Fibroblast of lung (primary cell): ENCODE measurements at regions not wholly inside any gene's neighbourhood (a gene's known extent, or its start where the extent isn't known, plus 50 kb on each side); places are given as distances from the start of the nearest gene placed in this dataset.
"Not testable (repeated sequence)": the region's sequence is repeated elsewhere in the genome, so short reads cannot be mapped to it uniquely, and the experiment has no call there.

ENCODE experiments used
- DNase-seq, 2 donors: peaks; one replicate each; pipeline versions ENCODE4 v3.0.0 to v3.0.0-alpha.2; 2010; ENCODE audit warnings: low read depth in 2 of 2
- H2AFZ ChIP-seq: 2 replicates; pipeline ENCODE4 v1.5.1; 2012; ENCODE audit warnings: low read length, control low read depth, inconsistent platforms
- H3K27ac ChIP-seq: 2 replicates; pipeline ENCODE4 v1.5.1; 2011; ENCODE audit warnings: low read length, control low read depth; ENCODE audit not compliant: insufficient read depth
- H3K27me3 ChIP-seq: 2 replicates; pipeline ENCODE4 v1.5.1; 2011; ENCODE audit warnings: mild to moderate bottlenecking, low read length; ENCODE audit not compliant: control insufficient read depth, insufficient read depth
- H3K36me3 ChIP-seq: 2 replicates; pipeline ENCODE4 v1.5.1; 2011; ENCODE audit warnings: low read length; ENCODE audit not compliant: control insufficient read depth, insufficient read depth
- H3K4me1 ChIP-seq: 2 replicates; pipeline ENCODE4 v1.5.1; 2011; ENCODE audit warnings: low read length; ENCODE audit not compliant: control insufficient read depth, insufficient read depth; ENCODE audit errors: extremely low read depth
- H3K4me2 ChIP-seq: 2 replicates; pipeline ENCODE4 v1.5.1; 2011; ENCODE audit warnings: low read length, control low read depth; ENCODE audit not compliant: insufficient read depth; ENCODE audit errors: extremely low read depth
- H3K4me3 ChIP-seq, 4 experiments: fragments of 200-600 bp in 1 of 4; sonication (generic) in 1 of 4; replicated peaks in 1 of 4; 2 replicates each; pipeline ENCODE4 v1.5.1; 2011 to 2016; ENCODE audit warnings: low read length in 4 of 4, low read depth in 3 of 4, mild to moderate bottlenecking in 3 of 4, control low read depth in 2 of 4, inconsistent platforms in 1 of 4, mixed read lengths in 1 of 4; ENCODE audit not compliant: insufficient read depth in 1 of 4; ENCODE audit errors: control extremely low read depth in 1 of 4
- H3K79me2 ChIP-seq: 2 replicates; pipeline ENCODE4 v1.5.1; 2012; ENCODE audit warnings: mild to moderate bottlenecking, low read length, inconsistent platforms; ENCODE audit not compliant: control insufficient read depth, insufficient read depth
- H3K9ac ChIP-seq: 2 replicates; pipeline ENCODE4 v1.5.1; 2011; ENCODE audit warnings: mild to moderate bottlenecking, low read length, control low read depth; ENCODE audit not compliant: insufficient read depth
- H3K9me3 ChIP-seq: 2 replicates; pipeline ENCODE4 v1.5.1; 2012; ENCODE audit warnings: low read depth, low read length; ENCODE audit not compliant: control insufficient read depth, insufficient read depth
- H4K20me1 ChIP-seq: 2 replicates; pipeline ENCODE4 v1.5.1; 2011; ENCODE audit warnings: low read length; ENCODE audit not compliant: control insufficient read depth, insufficient read depth; ENCODE audit errors: extremely low read depth
- CTCF ChIP-seq, 2 donors: IDR thresholded peaks in 1 of 2; conservative IDR thresholded peaks in 1 of 2; 1 replicate in 1 of 2; 2 replicates in 1 of 2; pipeline ENCODE4 v1.5.1; 2011 to 2012; ENCODE audit warnings: low read length in 2 of 2, control low read depth in 1 of 2, inconsistent platforms in 1 of 2, low read depth in 1 of 2, mild to moderate bottlenecking in 1 of 2
- EZH2 ChIP-seq: IDR thresholded peaks from 2 replicates; pipeline ENCODE4 v1.5.1; 2012; ENCODE audit warnings: low read length, control low read depth, mild to moderate bottlenecking; ENCODE audit errors: missing control alignments

DNA sequence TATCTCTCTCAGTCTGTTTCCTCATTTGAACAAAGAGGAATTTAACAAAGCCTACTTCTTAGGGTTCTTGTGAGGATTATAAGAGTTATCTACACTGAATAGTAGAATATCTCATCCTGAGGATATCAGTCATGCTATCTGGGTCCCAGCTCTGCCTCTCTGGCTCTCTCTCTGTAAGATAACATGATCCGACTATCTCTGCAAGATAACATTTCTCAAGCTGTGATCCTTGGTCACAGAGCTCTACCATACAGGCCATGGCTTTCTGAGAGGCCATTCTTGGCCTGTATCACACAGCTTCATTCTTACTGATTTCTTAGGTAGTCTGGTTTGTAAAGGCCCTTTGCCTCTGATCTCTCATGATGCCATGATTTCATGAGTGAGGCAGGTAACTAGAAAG lies 71.0 kb upstream of the TRABD2B start:
- no peak for TF ChIP-seq CTCF (conservative IDR thresholded peaks at IDR 0.05 in 1 of 2, IDR thresholded peaks at IDR 0.05 in 1 of 2; ENCODE audit: low read depth in 1 of 2, low read length in 2 of 2)
- no peak for TF ChIP-seq EZH2
- Histone ChIP-seq H3K4me2 (no peak overlapping the region), H4K20me1 (no peaks in the 10 kb centered on the region), H3K9ac (no peak overlapping the region), H3K27ac (no peak overlapping the region), H3K36me3 (no peaks in the 10 kb centered on the region), H3K9me3 (no peaks in the 10 kb centered on the region), H3K4me1 (no peaks in the 10 kb centered on the region), H3K27me3 (no peaks in the 10 kb centered on the region), H3K79me2 (no peaks in the 10 kb centered on the region), H3K4me3 (no peak overlapping the region), H2AFZ (no peak overlapping the region)
- no peak for DNase-seq

- no peaks in the 10 kb centered on the region for H3K9me3 ChIP-seq
- H3K36me3 ChIP-seq: no peaks in the 10 kb centered on the region
- no peaks in the 10 kb centered on the region for H4K20me1 ChIP-seq
- H3K4me2 ChIP-seq: no peak overlapping the region
- TF ChIP-seq EZH2 (no peak), CTCF (conservative IDR thresholded peaks at IDR 0.05 in 1 of 2, IDR thresholded peaks at IDR 0.05 in 1 of 2; ENCODE audit: low read depth in 1 of 2, low read length in 2 of 2) (no peak)
- no peak overlapping the region for H3K4me3 ChIP-seq
- no peaks in the 10 kb centered on the region for H3K27me3 ChIP-seq
- DNase-seq: no peak
- H3K79me2 ChIP-seq: no peaks in the 10 kb centered on the region
- H2AFZ ChIP-seq: no peak overlapping the region
- H3K27ac ChIP-seq: no peak overlapping the region
- H3K9ac ChIP-seq: no peak overlapping the region
- no peaks in the 10 kb centered on the region for H3K4me1 ChIP-seq
Observed at GRCh38 chr1:48066936-48067335, 69.8 kb upstream of the TRABD2B start.

DNA sequence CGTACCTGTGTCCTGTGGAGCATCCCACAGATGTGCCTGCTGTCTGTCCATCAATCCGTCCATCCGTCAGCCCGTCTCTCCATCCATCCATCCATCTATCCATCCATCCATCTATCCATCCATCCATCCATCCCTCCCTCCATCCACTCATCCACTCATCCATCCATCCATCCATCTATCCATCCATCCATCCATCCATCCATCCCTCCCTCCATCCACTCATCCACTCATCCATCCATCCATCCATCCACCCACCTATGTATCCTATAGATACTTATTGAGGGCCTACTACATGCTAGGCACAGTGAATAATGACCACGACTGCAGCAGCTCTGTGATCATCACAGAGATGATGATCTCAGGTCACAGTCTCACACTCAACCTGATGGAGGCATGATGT lies 67.5 kb upstream of the TRABD2B start:
- H4K20me1 ChIP-seq, H2AFZ ChIP-seq, H3K9ac ChIP-seq, H3K4me1 ChIP-seq, H3K27me3 ChIP-seq, H3K4me3 ChIP-seq, H3K4me2 ChIP-seq, H3K9me3 ChIP-seq, H3K27ac ChIP-seq, DNase-seq, H3K36me3 ChIP-seq, H3K79me2 ChIP-seq: not testable (repeated sequence)

- no peak overlapping the region for H3K4me3 ChIP-seq
- no peak for DNase-seq
- H3K79me2 ChIP-seq: no peaks in the 10 kb centered on the region
- H3K4me2 ChIP-seq: no peak overlapping the region
- H3K27ac ChIP-seq: no peak overlapping the region
- H3K36me3 ChIP-seq: no peaks in the 10 kb centered on the region
- no peak for TF ChIP-seq CTCF (conservative IDR thresholded peaks at IDR 0.05 in 1 of 2, IDR thresholded peaks at IDR 0.05 in 1 of 2; ENCODE audit: low read depth in 1 of 2, low read length in 2 of 2)
- TF ChIP-seq EZH2: no peak
- no peaks in the 10 kb centered on the region for H3K4me1 ChIP-seq
- H3K27me3 ChIP-seq: no peaks in the 10 kb centered on the region
- H4K20me1 ChIP-seq: no peaks in the 10 kb centered on the region
- H2AFZ ChIP-seq: no peak overlapping the region
- H3K9ac ChIP-seq: no peak overlapping the region
- no peaks in the 10 kb centered on the region for H3K9me3 ChIP-seq
Observed at GRCh38 chr1:48062353-48062752, 65.2 kb upstream of the TRABD2B start.
